Transverse colon (tissue), 3 donors: ENCODE measurements at regions not wholly inside any gene's neighbourhood (a gene's known extent, or its start where the extent isn't known, plus 50 kb on each side); places are given as distances from the start of the nearest gene placed in this dataset.

Source experiments
- CTCF ChIP-seq, 5 experiments: fragments of 200-600 bp in 3 of 5; fragments of 450-650 bp in 2 of 5; sonication (generic) in 3 of 5; IDR thresholded peaks; 1 replicate in 2 of 5; 2 replicates in 3 of 5; pipeline ENCODE4 v1.5.1; 2016 to 2017; ENCODE audit warnings: antibody characterized with exemption in 5 of 5, inconsistent platforms in 3 of 5, mild to moderate bottlenecking in 2 of 5, moderate library complexity in 1 of 5
- EP300 ChIP-seq: sonication (generic); formaldehyde crosslinking; IDR thresholded peaks from one replicate; pipeline ENCODE4 v1.6.1; 2017; ENCODE audit warnings: antibody characterized with exemption, low read depth

GRCh38 chr15:19974998-19975397 lies 566.6 kb downstream of the GOLGA6L6 start:
- TF ChIP-seq CTCF (IDR thresholded peaks at IDR 0.05), result no peak
- TF ChIP-seq EP300, result no peak
